Gastrocnemius medialis (tissue), 4 donors: ENCODE measurements at regions not wholly inside any gene's neighbourhood (a gene's known extent, or its start where the extent isn't known, plus 50 kb on each side); places are given as distances from the start of the nearest gene placed in this dataset.

ENCODE experiments used
- ATAC-seq, 2 donors: fragments of 150-250 bp; one replicate each; pipeline ENCODE4 v1.9.1; 2016
- DNase-seq, 2 donors: peaks; one replicate each; pipeline ENCODE4 v3.0.0-alpha.2; 2019
- H3K27ac ChIP-seq, 4 donors: fragments of 200-600 bp; sonication (generic); 1 replicate in 1 of 4; 2 replicates in 3 of 4; pipeline ENCODE4 v1.5.1; 2016 to 2018; ENCODE audit warnings: mild to moderate bottlenecking in 2 of 4, moderate library complexity in 1 of 4
- H3K27me3 ChIP-seq, 3 donors: fragments of 200-600 bp; sonication (generic) in 2 of 3; 1 replicate in 1 of 3; 2 replicates in 2 of 3; pipeline versions ENCODE4 v1.5.1 to v1.6.0; 2016 to 2019; ENCODE audit warnings: mild to moderate bottlenecking in 1 of 3, moderate library complexity in 1 of 3
- H3K36me3 ChIP-seq, 2 donors: fragments of 200-600 bp; sonication (generic) in 1 of 2; one replicate each; pipeline ENCODE4 v1.5.1; 2017 to 2018
- H3K4me1 ChIP-seq, 2 donors: fragments of 200-600 bp; sonication (generic) in 1 of 2; one replicate each; pipeline ENCODE4 v1.5.1; 2016 to 2017; ENCODE audit warnings: mild to moderate bottlenecking in 2 of 2
- H3K4me3 ChIP-seq, 4 donors: fragments of 200-600 bp; sonication (generic) in 3 of 4; 1 replicate in 1 of 4; 2 replicates in 3 of 4; pipeline ENCODE4 v1.5.1; 2016 to 2019; ENCODE audit warnings: mild to moderate bottlenecking in 2 of 4
- H3K9me3 ChIP-seq, 3 donors: fragments of 200-600 bp; sonication (generic) in 2 of 3; 1 replicate in 1 of 3; 2 replicates in 2 of 3; pipeline ENCODE4 v1.5.1; 2016 to 2019
- POLR2A ChIP-seq, 2 donors: fragments of 450-650 bp; IDR thresholded peaks; one replicate each; pipeline ENCODE4 v1.6.1; 2017; ENCODE audit warnings: antibody characterized with exemption in 2 of 2, mild to moderate bottlenecking in 2 of 2, moderate library complexity in 2 of 2
- in situ Hi-C, 4 donors: fragments of 200-750 bp; cut with MboI; loops; one replicate each; pipeline versions ENCODE4 v1.15.0 to v1.8.0; 2017; ENCODE audit warnings: low sequenced_read_pairs in 4 of 4
- intact Hi-C: fragments of 100-400 bp; cut with DNase I; formaldehyde crosslinking; loops from one replicate; pipeline ENCODE4 v1.15.1; 2023; ENCODE audit warnings: low total_unique reads
- TF ChIP-seq, protein P1 (sequence below), 5 experiments: fragments of 450-650 bp in 3 of 5; fragments of 200-600 bp in 2 of 5; sonication (generic) in 2 of 5; IDR thresholded peaks in 4 of 5; conservative IDR thresholded peaks in 1 of 5; 1 replicate in 4 of 5; 2 replicates in 1 of 5; pipeline ENCODE4 v1.5.1; 2016 to 2019; ENCODE audit warnings: antibody characterized with exemption in 5 of 5, mild to moderate bottlenecking in 3 of 5, moderate library complexity in 3 of 5

DNA sequence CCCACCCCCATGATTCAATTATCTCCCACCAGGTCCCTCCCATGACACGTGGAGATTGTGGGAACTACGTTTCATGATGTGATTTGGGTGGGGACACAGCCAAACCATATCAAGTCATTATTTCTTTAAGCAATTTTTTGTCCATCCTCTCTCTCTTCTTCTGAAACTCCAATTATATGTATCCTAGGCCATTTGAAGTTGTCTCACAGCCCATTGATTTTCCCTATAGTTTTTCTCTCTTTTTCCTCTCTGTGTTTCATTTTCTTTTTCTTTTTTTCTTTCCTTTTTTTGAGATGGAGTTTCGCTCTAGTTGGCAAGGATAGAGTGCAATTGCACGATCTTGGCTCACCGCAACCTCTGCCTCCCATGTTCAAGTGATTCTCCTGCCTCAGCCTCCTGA, 101.9 kb upstream of the CXCL14 start:
- Histone ChIP-seq H3K36me3 (no peaks in the 10 kb centered on the region), H3K4me3 (no peak overlapping the region), H3K27me3 (no peaks in the 10 kb centered on the region), H3K9me3 (peaks cover 4 to 14% (median 7%) of the 10 kb centered on the region in 3 donors), H3K27ac (no peak overlapping the region), H3K4me1 (no peaks in the 10 kb centered on the region)
- DNase-seq (no peak), ATAC-seq (no peak)
- intact Hi-C loops (no loop called here), in situ Hi-C loops (no loop called here)
- TF ChIP-seq POLR2A (IDR thresholded peaks at IDR 0.05), result no peak
- TF ChIP-seq, protein P1, sequence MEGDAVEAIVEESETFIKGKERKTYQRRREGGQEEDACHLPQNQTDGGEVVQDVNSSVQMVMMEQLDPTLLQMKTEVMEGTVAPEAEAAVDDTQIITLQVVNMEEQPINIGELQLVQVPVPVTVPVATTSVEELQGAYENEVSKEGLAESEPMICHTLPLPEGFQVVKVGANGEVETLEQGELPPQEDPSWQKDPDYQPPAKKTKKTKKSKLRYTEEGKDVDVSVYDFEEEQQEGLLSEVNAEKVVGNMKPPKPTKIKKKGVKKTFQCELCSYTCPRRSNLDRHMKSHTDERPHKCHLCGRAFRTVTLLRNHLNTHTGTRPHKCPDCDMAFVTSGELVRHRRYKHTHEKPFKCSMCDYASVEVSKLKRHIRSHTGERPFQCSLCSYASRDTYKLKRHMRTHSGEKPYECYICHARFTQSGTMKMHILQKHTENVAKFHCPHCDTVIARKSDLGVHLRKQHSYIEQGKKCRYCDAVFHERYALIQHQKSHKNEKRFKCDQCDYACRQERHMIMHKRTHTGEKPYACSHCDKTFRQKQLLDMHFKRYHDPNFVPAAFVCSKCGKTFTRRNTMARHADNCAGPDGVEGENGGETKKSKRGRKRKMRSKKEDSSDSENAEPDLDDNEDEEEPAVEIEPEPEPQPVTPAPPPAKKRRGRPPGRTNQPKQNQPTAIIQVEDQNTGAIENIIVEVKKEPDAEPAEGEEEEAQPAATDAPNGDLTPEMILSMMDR (IDR thresholded peaks at IDR 0.05 in 4 of 5, conservative IDR thresholded peaks at IDR 0.05 in 1 of 5), result no peak

DNA sequence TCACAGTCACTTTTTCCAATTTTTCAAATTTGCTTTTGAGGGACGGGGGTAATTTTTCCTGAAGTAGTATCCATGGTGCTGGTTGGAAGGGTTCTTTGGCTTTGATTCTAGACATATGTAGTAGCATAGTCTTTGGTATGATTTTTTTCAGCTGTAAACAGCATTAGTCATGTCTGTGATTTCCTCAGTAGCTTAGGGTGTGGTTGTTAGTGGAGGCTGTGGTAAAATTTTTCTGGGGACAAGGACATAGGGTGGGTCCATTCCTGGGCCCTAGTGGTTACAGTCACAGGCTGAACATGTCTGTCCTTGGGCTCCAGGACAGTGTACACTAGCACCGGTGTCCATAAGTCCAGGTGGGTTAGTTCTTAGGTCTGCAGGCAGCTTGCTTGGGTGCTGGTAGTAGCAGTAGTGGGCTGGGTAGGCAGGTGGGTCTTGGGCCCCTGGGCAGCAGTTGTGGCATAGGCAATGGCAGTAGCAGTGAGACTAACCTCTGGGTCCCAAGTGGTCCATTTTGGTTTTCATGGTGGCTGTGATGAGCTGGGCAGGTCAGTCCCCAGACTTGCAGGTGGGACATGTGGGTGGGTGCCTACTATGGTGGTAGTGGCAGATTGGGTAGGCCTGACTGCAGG, 100.0 kb upstream of the CXCL14 start:
- peaks cover 4 to 14% (median 7%) of the 10 kb centered on the region in 3 donors for H3K9me3 ChIP-seq
- intact Hi-C loops, result no loop called here
- no peaks in the 10 kb centered on the region for H3K4me1 ChIP-seq

DNA sequence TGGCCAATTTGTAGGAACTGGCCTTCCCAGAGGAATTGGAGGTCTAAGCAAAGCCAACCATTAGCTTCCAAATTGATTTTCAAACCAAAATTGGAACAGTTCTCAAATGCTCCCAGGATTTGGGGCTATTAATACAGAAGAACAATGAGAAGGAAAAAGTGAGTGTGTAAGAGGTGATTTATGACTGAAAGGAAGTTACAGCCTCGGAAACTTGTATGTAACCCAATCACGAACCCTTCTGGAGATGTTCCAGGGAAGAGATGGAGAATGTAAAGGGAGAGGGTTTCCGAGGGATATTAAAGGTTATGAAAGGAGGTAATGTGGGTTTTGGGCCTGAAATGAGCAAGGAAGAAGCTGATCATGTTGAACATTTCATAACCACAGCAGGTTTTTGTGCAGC, 93.2 kb upstream of the CXCL14 start:
- Histone ChIP-seq H3K9me3 (peaks cover 0 to 1% (median 0%) of the 10 kb centered on the region in 3 donors), H3K4me3 (no peak overlapping the region), H3K27me3 (no peaks in the 10 kb centered on the region), H3K36me3 (no peaks in the 10 kb centered on the region), H3K4me1 (no peaks in the 10 kb centered on the region), H3K27ac (no peak overlapping the region)
- in situ Hi-C loops (no loop called here), intact Hi-C loops (loop anchor here (2.0 kb wide), 1 partner anchor 43 kb away; no protein-coding TSS in a partner anchor)
- ATAC-seq, result no peak
- no peak for TF ChIP-seq POLR2A (IDR thresholded peaks at IDR 0.05)
- TF ChIP-seq, protein P1 (IDR thresholded peaks at IDR 0.05 in 4 of 5, conservative IDR thresholded peaks at IDR 0.05 in 1 of 5), result no peak
- DNase-seq, result no peak

More for the DNA sequence above, 100.0 kb upstream of the CXCL14 start:
- Histone ChIP-seq H3K27me3 (no peaks in the 10 kb centered on the region), H3K27ac (no peak overlapping the region), H3K36me3 (no peaks in the 10 kb centered on the region), H3K4me3 (no peak overlapping the region)
- in situ Hi-C loops, result no loop called here
- ATAC-seq (no peak), DNase-seq (no peak)
- TF ChIP-seq POLR2A (IDR thresholded peaks at IDR 0.05), result no peak
- TF ChIP-seq, protein P1 (IDR thresholded peaks at IDR 0.05 in 4 of 5, conservative IDR thresholded peaks at IDR 0.05 in 1 of 5), result no peak

DNA sequence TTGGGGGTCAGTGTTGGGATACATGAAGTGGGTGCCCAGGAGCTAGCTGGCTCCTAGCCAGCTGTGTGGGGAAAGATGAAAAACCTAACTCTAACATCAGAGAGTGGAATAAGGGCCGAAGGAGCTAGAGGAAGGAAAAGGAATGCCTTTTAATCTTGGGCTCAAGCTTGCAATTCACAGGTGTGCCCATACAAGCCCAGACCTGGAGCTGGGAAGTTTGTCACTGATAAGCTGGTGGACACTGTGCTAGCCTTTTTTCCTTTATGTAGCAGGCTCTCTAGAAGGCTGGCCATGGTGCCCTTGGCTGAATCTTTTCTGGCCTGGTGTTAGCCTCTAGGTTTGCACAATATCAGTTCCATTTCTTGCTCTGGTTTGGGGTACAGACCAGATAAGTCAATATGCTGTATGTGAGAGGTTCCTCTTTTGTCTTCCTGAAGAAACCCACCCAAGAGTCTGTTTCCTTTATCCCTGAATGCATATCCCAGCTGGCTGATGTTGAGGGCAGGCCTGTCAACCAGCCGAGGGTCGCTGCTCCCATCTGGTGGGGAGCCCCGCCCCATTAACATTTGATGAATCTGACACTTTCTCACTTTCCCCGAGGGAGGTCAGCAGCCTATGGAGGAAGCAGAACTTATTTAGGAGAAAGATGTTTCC, 92.4 kb upstream of the CXCL14 start:
- H3K4me1 ChIP-seq, result no peaks in the 10 kb centered on the region

More for the DNA sequence above, 92.4 kb upstream of the CXCL14 start:
- no peaks in the 10 kb centered on the region for H3K27me3 ChIP-seq
- H3K4me3 ChIP-seq, result no peak overlapping the region
- TF ChIP-seq, protein P1 (IDR thresholded peaks at IDR 0.05 in 4 of 5, conservative IDR thresholded peaks at IDR 0.05 in 1 of 5), result no peak
- no peak for TF ChIP-seq POLR2A (IDR thresholded peaks at IDR 0.05)
- no peaks in the 10 kb centered on the region for H3K9me3 ChIP-seq
- no peak for ATAC-seq
- no peak overlapping the region for H3K27ac ChIP-seq
- DNase-seq, result no peak
- H3K36me3 ChIP-seq, result no peaks in the 10 kb centered on the region
- intact Hi-C loops, result no loop called here
- in situ Hi-C loops, result no loop called here
